Nephron progenitor cell (in vitro differentiated cells): ENCODE measurements at regions not wholly inside any gene's neighbourhood (a gene's known extent, or its start where the extent isn't known, plus 50 kb on each side); places are given as distances from the start of the nearest gene placed in this dataset.

Experiments
- DNase-seq: peaks from one replicate; pipeline ENCODE4 v3.0.0; 2021
- H3K27ac Mint-ChIP-seq: 2 replicates; pipeline ENCODE4 v1.8.0; 2021; ENCODE audit warnings: mild to moderate bottlenecking, moderate library complexity, mixed read lengths
- H3K27me3 Mint-ChIP-seq: 2 replicates; pipeline ENCODE4 v1.8.0; 2021; ENCODE audit warnings: mild to moderate bottlenecking, low read depth, mixed read lengths; ENCODE audit not compliant: poor library complexity
- H3K36me3 Mint-ChIP-seq: 2 replicates; pipeline ENCODE4 v1.8.0; 2021; ENCODE audit warnings: low read depth, mixed read lengths
- H3K4me1 Mint-ChIP-seq: 2 replicates; pipeline ENCODE4 v1.8.0; 2021; ENCODE audit warnings: mixed read lengths
- H3K4me3 Mint-ChIP-seq: 2 replicates; pipeline ENCODE4 v1.8.0; 2021; ENCODE audit warnings: mild to moderate bottlenecking, moderate library complexity, mixed read lengths
- H3K9me3 Mint-ChIP-seq: 2 replicates; pipeline ENCODE4 v1.8.0; 2021; ENCODE audit warnings: mild to moderate bottlenecking, moderate library complexity, mixed read lengths
- CTCF ChIP-seq: fragments of 200-600 bp; sonication (generic); IDR thresholded peaks from 2 replicates; pipeline ENCODE4 v1.5.0; 2021; ENCODE audit warnings: antibody characterized with exemption

- DNase-seq = no peak
- peaks cover 30% of the 10 kb centered on the region for H3K4me1 Mint-ChIP-seq
- no peak overlapping the region for H3K27ac Mint-ChIP-seq
- H3K36me3 Mint-ChIP-seq = no peaks in the 10 kb centered on the region
- no peaks in the 10 kb centered on the region for H3K27me3 Mint-ChIP-seq
- H3K4me3 Mint-ChIP-seq = no peak overlapping the region
- no peaks in the 10 kb centered on the region for H3K9me3 Mint-ChIP-seq
- TF ChIP-seq CTCF = no peak
Measured at GRCh38 chr11:27279460-27279859, 83.6 kb downstream of the CCDC34 start.

GRCh38 chr11:27277843-27278242 lies 85.2 kb downstream of the CCDC34 start:
- Mint-ChIP-seq H3K4me1 (peaks cover 20% of the 10 kb centered on the region), H3K27ac (no peak overlapping the region), H3K36me3 (no peaks in the 10 kb centered on the region), H3K27me3 (no peaks in the 10 kb centered on the region), H3K4me3 (no peak overlapping the region), H3K9me3 (peaks cover 11% of the 10 kb centered on the region)
- no peak for DNase-seq
- TF ChIP-seq CTCF = no peak

GRCh38 chr11:27276141-27276540 lies 86.9 kb downstream of the CCDC34 start:
- H3K9me3 Mint-ChIP-seq = peaks cover 28% of the 10 kb centered on the region
- TF ChIP-seq CTCF = no peak
- H3K4me1 Mint-ChIP-seq = peaks cover 6% of the 10 kb centered on the region
- no peak for DNase-seq
- H3K27ac Mint-ChIP-seq = no peak overlapping the region
- H3K27me3 Mint-ChIP-seq = no peaks in the 10 kb centered on the region
- H3K4me3 Mint-ChIP-seq = no peak overlapping the region
- peaks cover 13% of the 10 kb centered on the region for H3K36me3 Mint-ChIP-seq

- Mint-ChIP-seq H3K27me3 (no peaks in the 10 kb centered on the region), H3K4me1 (peaks cover 6% of the 10 kb centered on the region), H3K36me3 (peaks cover 24% of the 10 kb centered on the region), H3K27ac (no peak overlapping the region), H3K4me3 (no peak overlapping the region), H3K9me3 (peaks cover 40% of the 10 kb centered on the region)
- TF ChIP-seq CTCF = no peak
- no peak for DNase-seq
Measured at GRCh38 chr11:27274854-27275395, 88.1 kb downstream of the CCDC34 start.

- H3K4me3 Mint-ChIP-seq = no peak overlapping the region
- DNase-seq = no peak
- no peaks in the 10 kb centered on the region for H3K27me3 Mint-ChIP-seq
- TF ChIP-seq CTCF = no peak
- no peaks in the 10 kb centered on the region for H3K4me1 Mint-ChIP-seq
- peaks cover 27% of the 10 kb centered on the region for H3K36me3 Mint-ChIP-seq
- H3K27ac Mint-ChIP-seq = no peak overlapping the region
- peaks cover 41% of the 10 kb centered on the region for H3K9me3 Mint-ChIP-seq
Measured at GRCh38 chr11:27266125-27266524, 96.9 kb downstream of the CCDC34 start.

GRCh38 chr11:27263986-27264385 lies 99.0 kb downstream of the CCDC34 start:
- Mint-ChIP-seq H3K27me3 (no peaks in the 10 kb centered on the region), H3K4me1 (no peaks in the 10 kb centered on the region), H3K4me3 (no peak overlapping the region), H3K27ac (no peak overlapping the region), H3K9me3 (peaks cover 41% of the 10 kb centered on the region), H3K36me3 (peaks cover 17% of the 10 kb centered on the region)
- TF ChIP-seq CTCF = no peak
- no peak for DNase-seq
